NT2/D1 (cell line): ENCODE measurements at regions not wholly inside any gene's neighbourhood (a gene's known extent, or its start where the extent isn't known, plus 50 kb on each side); places are given as distances from the start of the nearest gene placed in this dataset.

Source experiments
- SUZ12 ChIP-seq: IDR thresholded peaks from 2 replicates; pipeline ENCODE4 v1.6.1; 2011; ENCODE audit not compliant: insufficient read length, insufficient read depth; ENCODE audit errors: extremely low read depth
- ZNF274 ChIP-seq: IDR thresholded peaks from 2 replicates; pipeline ENCODE4 v1.6.1; 2011; ENCODE audit warnings: mild to moderate bottlenecking, low read depth, low read length

DNA sequence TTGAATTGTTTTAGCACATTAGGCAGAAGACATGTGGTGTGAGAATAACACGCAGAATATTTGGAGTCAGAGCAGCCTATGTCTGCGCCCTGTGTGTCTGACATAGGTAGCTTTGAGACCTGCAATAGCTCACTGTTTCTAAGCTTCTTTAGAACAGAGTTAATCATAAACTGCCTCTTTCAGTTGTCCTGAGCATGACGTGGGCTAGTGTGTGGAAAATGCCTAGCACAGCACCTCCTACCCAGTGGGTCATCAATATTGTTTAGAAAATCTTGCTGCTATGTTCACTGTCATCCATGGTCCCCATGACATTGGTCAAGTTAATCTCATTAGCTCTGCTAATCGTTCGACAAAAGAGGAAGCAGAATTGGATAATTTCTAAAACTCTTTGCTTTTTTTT, 357.4 kb upstream of the SGCD start:
- TF ChIP-seq ZNF274 (no peak), SUZ12 (no peak)
